ENCODE measurements at regions not wholly inside any gene's neighbourhood (a gene's known extent, or its start where the extent isn't known, plus 50 kb on each side); places are given as distances from the start of the nearest gene placed in this dataset.

DNA sequence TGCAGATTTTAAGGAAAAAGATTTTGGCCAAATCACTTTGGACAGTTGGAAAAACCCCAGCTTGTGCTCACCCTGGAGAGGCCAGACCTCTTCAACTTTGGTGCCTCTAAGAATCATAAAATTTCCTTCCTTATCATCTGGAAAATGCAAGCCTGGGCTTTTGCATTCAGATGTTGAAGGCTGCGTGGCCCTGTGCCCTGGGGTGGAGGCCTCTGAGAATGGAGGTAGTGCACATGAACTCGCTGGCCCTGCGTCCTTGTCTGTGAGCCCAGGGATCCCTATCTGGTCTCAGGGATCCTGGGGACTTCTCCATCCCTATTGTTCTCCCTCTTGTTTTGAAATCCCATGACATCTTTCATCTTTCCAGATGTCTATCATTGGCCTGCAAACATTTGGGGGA, 64.6 kb upstream of the ARNT2 start:
- no peak overlapping the region for H2BK15ac ChIP-seq (ENCODE audit: low read depth, low read length)
- no peak overlapping the region for H3K23ac ChIP-seq (ENCODE audit: low read depth, low read length)
- no peak overlapping the region for H4K91ac ChIP-seq (ENCODE audit: insufficient read depth, low read depth, low read length)
- ChIA-PET POLR2A (ENCODE audit: unreplicated experiment) (no interaction called here), CTCF (no interaction called here)
- H2AFZ ChIP-seq (replicated peaks; ENCODE audit: low read length, poor library complexity) = no peak overlapping the region
- no peak overlapping the region for H3K4ac ChIP-seq (ENCODE audit: low read depth, low read length)
- in situ Hi-C loops (cut with MboI; ENCODE audit: low sequenced_read_pairs) = no loop called here
- 20% methylated on average over 1 of the region's 3 CpGs; no CpG with 5 or more reads in 1 of the 2 experiments for WGBS, 2 experiments (ENCODE audit: extremely low coverage in 2 of 2, insufficient read length in 1 of 2)
- no peak overlapping the region for H2BK5ac ChIP-seq (ENCODE audit: low read depth, low read length, poor library complexity, severe bottlenecking)
- no peak overlapping the region for H3K56ac ChIP-seq (ENCODE audit: extremely low read depth, insufficient read depth, low read length)
- H3K36me3 ChIP-seq (ENCODE audit: control insufficient read depth, insufficient read depth, low read length) = no peaks in the 10 kb centered on the region
- no peaks in the 10 kb centered on the region for H3K79me1 ChIP-seq (ENCODE audit: low read depth in 1 of 2, low read length in 2 of 2)
- no peak overlapping the region for H3K9ac ChIP-seq (ENCODE audit: low read depth, low read length)
- H2BK120ac ChIP-seq (ENCODE audit: low read depth, low read length) = no peak overlapping the region
- H3K9me1 ChIP-seq (ENCODE audit: insufficient read depth, low read length) = no peaks in the 10 kb centered on the region; the same call in 1 of the 2 replicates
- H3K18ac ChIP-seq (ENCODE audit: low read depth, low read length) = no peak overlapping the region
- peaks cover 9% of the 10 kb centered on the region; the same call in 1 of the 2 replicates for H3K4me1 ChIP-seq (ENCODE audit: control insufficient read depth, insufficient read depth, low read length)
- no peak overlapping the region for H4K5ac ChIP-seq (ENCODE audit: low read depth, low read length)
- dilution Hi-C loops (cut with HindIII; ENCODE audit: low sequenced_read_pairs, unreplicated experiment) = no loop called here
- TF ChIP-seq MAFK (IDR thresholded peaks at IDR 0.05; ENCODE audit: low read depth, low read length) = no peak
- TF ChIP-seq RFX5 (IDR thresholded peaks at IDR 0.05; ENCODE audit: low read depth, low read length) = no peak
- no peak for TF ChIP-seq SMC3 (IDR thresholded peaks at IDR 0.05; ENCODE audit: low read depth, low read length)
- no peak for TF ChIP-seq FOS (IDR thresholded peaks at IDR 0.05; ENCODE audit: low read depth, low read length)
- TF ChIP-seq, protein P1, sequence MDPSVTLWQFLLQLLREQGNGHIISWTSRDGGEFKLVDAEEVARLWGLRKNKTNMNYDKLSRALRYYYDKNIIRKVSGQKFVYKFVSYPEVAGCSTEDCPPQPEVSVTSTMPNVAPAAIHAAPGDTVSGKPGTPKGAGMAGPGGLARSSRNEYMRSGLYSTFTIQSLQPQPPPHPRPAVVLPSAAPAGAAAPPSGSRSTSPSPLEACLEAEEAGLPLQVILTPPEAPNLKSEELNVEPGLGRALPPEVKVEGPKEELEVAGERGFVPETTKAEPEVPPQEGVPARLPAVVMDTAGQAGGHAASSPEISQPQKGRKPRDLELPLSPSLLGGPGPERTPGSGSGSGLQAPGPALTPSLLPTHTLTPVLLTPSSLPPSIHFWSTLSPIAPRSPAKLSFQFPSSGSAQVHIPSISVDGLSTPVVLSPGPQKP (IDR thresholded peaks at IDR 0.05; ENCODE audit: borderline replicate concordance, low read depth, low read length) = no peak
- no peak for TF ChIP-seq NFE2L2 (IDR thresholded peaks at IDR 0.05; ENCODE audit: low read depth, low read length)
- no peak for TF ChIP-seq MAZ (IDR thresholded peaks at IDR 0.05; ENCODE audit: borderline replicate concordance, low read depth, low read length)
- TF ChIP-seq MXI1 (IDR thresholded peaks at IDR 0.05; ENCODE audit: borderline replicate concordance, low read depth, low read length) = no peak
- no peak for TF ChIP-seq CEBPB (IDR thresholded peaks at IDR 0.05; ENCODE audit: low read depth, low read length)
- H3K27me3 ChIP-seq (ENCODE audit: control insufficient read depth, insufficient read depth, low read length) = peaks cover 41% of the 10 kb centered on the region
- intact Hi-C loops (cut with micrococcal nuclease) = no loop called here
- H3K4me3 ChIP-seq (ENCODE audit: insufficient read depth, low read depth, low read length) = no peak overlapping the region
- no peaks in the 10 kb centered on the region for H3K9me3 ChIP-seq (ENCODE audit: control insufficient read depth, insufficient read depth, low read length)
- no peak overlapping the region for H2AK9ac ChIP-seq (replicated peaks; ENCODE audit: low read depth, low read length, poor library complexity)
- no peak overlapping the region for H3K14ac ChIP-seq (replicated peaks; ENCODE audit: low read depth, low read length)
- BruUV-seq (replicated peaks) = no TSS peak
- DNase-seq = no peak
- no peak overlapping the region for H4K8ac ChIP-seq (ENCODE audit: low read depth in 2 of 2, low read length in 2 of 2)
- H2BK20ac ChIP-seq (ENCODE audit: low read depth, low read length) = no peak overlapping the region
- H4K20me1 ChIP-seq (ENCODE audit: insufficient read depth, low read length) = no peaks in the 10 kb centered on the region
- no peak overlapping the region for H3K4me2 ChIP-seq (ENCODE audit: low read depth, low read length)
- no peak overlapping the region for H2AK5ac ChIP-seq (ENCODE audit: low read depth, low read length)
- ATAC-seq (ENCODE audit: low read depth) = no peak
- H3K27ac ChIP-seq (ENCODE audit: insufficient read depth, low read length) = no peak overlapping the region
